Gastrocnemius medialis (tissue), 4 donors: ENCODE measurements at regions not wholly inside any gene's neighbourhood (a gene's known extent, or its start where the extent isn't known, plus 50 kb on each side); places are given as distances from the start of the nearest gene placed in this dataset.

Experiments
- CTCF ChIP-seq, 5 experiments: fragments of 450-650 bp in 3 of 5; fragments of 200-600 bp in 2 of 5; sonication (generic) in 2 of 5; IDR thresholded peaks in 4 of 5; conservative IDR thresholded peaks in 1 of 5; 1 replicate in 4 of 5; 2 replicates in 1 of 5; pipeline ENCODE4 v1.5.1; 2016 to 2019; ENCODE audit warnings: antibody characterized with exemption in 5 of 5, mild to moderate bottlenecking in 3 of 5, moderate library complexity in 3 of 5
- POLR2A ChIP-seq, 2 donors: fragments of 450-650 bp; IDR thresholded peaks; one replicate each; pipeline ENCODE4 v1.6.1; 2017; ENCODE audit warnings: antibody characterized with exemption in 2 of 2, mild to moderate bottlenecking in 2 of 2, moderate library complexity in 2 of 2

GRCh38 chr2:40723194-40723593 is 271.3 kb upstream of the SLC8A1 start:
- TF ChIP-seq CTCF (IDR thresholded peaks at IDR 0.05 in 4 of 5, conservative IDR thresholded peaks at IDR 0.05 in 1 of 5) (no peak), POLR2A (IDR thresholded peaks at IDR 0.05) (no peak)
